ENCODE measurements at regions not wholly inside any gene's neighbourhood (a gene's known extent, or its start where the extent isn't known, plus 50 kb on each side); places are given as distances from the start of the nearest gene placed in this dataset.

GRCh38 chr18:11488175-11488574 is 121.2 kb upstream of the SLC35G4 start:
- TF ChIP-seq CTCF (IDR thresholded peaks at IDR 0.05): no peak
- no peak for TF ChIP-seq POLR2A (IDR thresholded peaks at IDR 0.05)

Measured in Peyer's patch (tissue), 4 donors.